Myocyte (in vitro differentiated cells): ENCODE measurements at regions not wholly inside any gene's neighbourhood (a gene's known extent, or its start where the extent isn't known, plus 50 kb on each side); places are given as distances from the start of the nearest gene placed in this dataset.
A peak's percentile ranks its signal among the peaks of the same experiment; 100 is the strongest.
"Not testable (repeated sequence)": the region's sequence is repeated elsewhere in the genome, so short reads cannot be mapped to it uniquely, and the experiment has no call there.

Experiments used
- DNase-seq: peaks from one replicate; pipeline ENCODE4 v3.0.0-alpha.2; 2012; ENCODE audit warnings: low read depth

GRCh38 chr4:57351731-57352130 is 241.5 kb upstream of the IGFBP7 start:
- DNase-seq = no peak

- no peak for DNase-seq
Measured at GRCh38 chr4:57344296-57344695, 234.1 kb upstream of the IGFBP7 start.

GRCh38 chr4:57342411-57342810 is 232.2 kb upstream of the IGFBP7 start:
- no peak for DNase-seq

GRCh38 chr4:57338861-57339260 is 228.7 kb upstream of the IGFBP7 start:
- not testable (repeated sequence) for DNase-seq

GRCh38 chr4:57333684-57334083 is 223.5 kb upstream of the IGFBP7 start:
- DNase-seq = no peak

- no peak for DNase-seq
Measured at GRCh38 chr4:57331959-57332358, 221.8 kb upstream of the IGFBP7 start.

- DNase-seq = no peak
Measured at GRCh38 chr4:57329279-57329678, 219.1 kb upstream of the IGFBP7 start.

- no peak for DNase-seq
Measured at GRCh38 chr4:57324673-57325307, 214.6 kb upstream of the IGFBP7 start.

GRCh38 chr4:57320849-57321248 is 210.7 kb upstream of the IGFBP7 start:
- peak; percentile 20 for DNase-seq

- no peak for DNase-seq
Measured at GRCh38 chr4:57320217-57320616, 210.0 kb upstream of the IGFBP7 start.

- DNase-seq = no peak
Measured at GRCh38 chr4:57318703-57319102, 208.5 kb upstream of the IGFBP7 start.

GRCh38 chr4:57314636-57315035 is 204.5 kb upstream of the IGFBP7 start:
- no peak for DNase-seq

GRCh38 chr4:57312296-57312695 is 202.1 kb upstream of the IGFBP7 start:
- no peak for DNase-seq

GRCh38 chr4:57309658-57310057 is 199.5 kb upstream of the IGFBP7 start:
- DNase-seq = no peak

- DNase-seq = no peak
Measured at GRCh38 chr4:57308301-57308700, 198.1 kb upstream of the IGFBP7 start.

GRCh38 chr4:57305836-57306235 is 195.7 kb upstream of the IGFBP7 start:
- DNase-seq = no peak

- peak; percentile 24 for DNase-seq
Measured at GRCh38 chr4:57303012-57303751, 193.0 kb upstream of the IGFBP7 start.

- DNase-seq = not testable (repeated sequence)
Measured at GRCh38 chr4:57300300-57300699, 190.1 kb upstream of the IGFBP7 start.

- no peak for DNase-seq
Measured at GRCh38 chr4:57291911-57292310, 181.7 kb upstream of the IGFBP7 start.

- no peak for DNase-seq
Measured at GRCh38 chr4:57287687-57288604, 177.8 kb upstream of the IGFBP7 start.

GRCh38 chr4:57282933-57283310 is 172.7 kb upstream of the IGFBP7 start:
- DNase-seq = no peak

- DNase-seq = no peak
Measured at GRCh38 chr4:57280481-57280880, 170.3 kb upstream of the IGFBP7 start.
